GM21528 (cell line): ENCODE measurements at regions not wholly inside any gene's neighbourhood (a gene's known extent, or its start where the extent isn't known, plus 50 kb on each side); places are given as distances from the start of the nearest gene placed in this dataset.

ENCODE experiments used
- ATAC-seq: cut with Tn5 transposase; IDR thresholded peaks from one replicate; pipeline ENCODE4 v1.9.1; 2021; ENCODE audit warnings: mild to moderate bottlenecking, moderate library complexity; ENCODE audit not compliant: unreplicated experiment, low FRiP score

DNA sequence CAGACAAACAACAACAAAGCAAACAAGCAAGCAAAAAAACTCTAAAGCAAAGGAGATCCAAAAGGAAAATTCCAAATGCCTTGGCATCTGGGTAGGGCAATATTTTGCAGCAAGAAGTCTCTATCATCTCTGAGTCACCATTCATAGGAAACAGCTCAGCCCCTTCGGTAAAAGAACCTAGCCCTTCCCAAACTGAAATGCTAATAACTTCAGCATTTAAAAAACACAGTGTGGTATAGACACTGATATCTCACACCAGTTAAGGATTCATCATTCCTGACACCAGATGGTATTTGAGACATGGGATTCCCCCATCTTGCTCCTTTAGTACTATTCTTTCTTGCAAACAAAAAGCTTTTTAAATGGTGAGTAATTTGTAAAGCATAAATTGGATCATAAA lies 491.8 kb downstream of the TXNL1 start:
- no peak for ATAC-seq

DNA sequence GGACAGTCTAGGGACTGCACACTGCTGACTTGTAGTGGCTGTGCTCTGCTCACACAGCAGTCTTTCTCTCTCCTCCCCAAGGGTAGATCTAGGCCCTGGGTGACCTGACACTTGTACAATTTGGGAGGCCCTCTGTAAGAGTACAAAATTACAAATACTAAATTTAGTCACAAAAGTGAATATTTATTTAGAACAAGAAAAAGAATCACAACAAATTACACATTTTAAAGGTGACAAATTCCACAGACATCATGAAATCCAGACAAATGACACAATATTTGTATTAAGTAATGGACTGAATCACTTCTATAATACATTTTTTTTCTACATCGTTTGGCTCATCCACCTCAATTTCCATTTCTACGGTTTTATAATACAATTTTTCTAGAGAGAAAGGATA lies 496.4 kb downstream of the TXNL1 start:
- no peak for ATAC-seq

DNA sequence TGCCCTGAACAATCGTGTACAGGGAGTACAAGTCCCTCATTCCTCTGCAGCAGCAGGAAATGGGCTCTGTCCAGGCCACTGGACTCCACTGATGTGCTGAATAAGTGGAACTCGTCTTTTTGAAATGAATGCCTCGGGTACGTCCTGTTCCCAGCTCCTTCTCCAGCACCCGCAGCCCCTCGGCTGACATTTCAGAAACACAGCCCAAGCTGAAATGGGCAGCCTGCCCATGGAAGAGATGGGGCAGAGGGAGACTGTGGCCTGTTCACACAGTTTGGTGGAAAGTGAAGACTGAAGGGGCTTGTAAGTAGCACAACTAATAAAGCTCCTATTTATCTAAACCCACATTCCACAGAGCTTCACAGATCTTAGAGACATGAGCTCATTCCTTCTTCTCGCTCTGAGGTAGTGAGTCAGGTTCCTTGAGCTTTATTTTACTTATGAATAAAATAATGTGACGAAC lies 498.6 kb downstream of the TXNL1 start:
- no peak for ATAC-seq

DNA sequence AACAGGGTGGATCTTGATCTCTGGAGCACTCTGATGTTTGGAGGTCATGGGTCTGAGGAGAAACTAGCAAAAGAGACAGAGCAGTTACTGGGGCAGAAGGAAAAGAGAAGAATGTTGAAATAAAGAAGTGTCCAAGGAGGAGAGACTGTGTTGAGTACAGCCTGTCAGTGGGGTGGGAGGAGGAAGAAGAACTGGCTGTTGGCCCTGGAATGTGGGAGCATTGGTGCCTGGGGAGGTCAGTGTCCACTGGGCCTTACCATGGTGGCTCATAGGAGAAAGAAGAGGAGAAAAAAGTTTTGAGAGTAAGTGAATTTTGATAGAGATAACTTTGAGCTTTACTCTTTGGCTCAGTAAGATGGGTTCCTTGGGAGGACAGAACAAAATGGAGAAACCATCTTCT lies 499.0 kb downstream of the TXNL1 start:
- ATAC-seq = no peak

DNA sequence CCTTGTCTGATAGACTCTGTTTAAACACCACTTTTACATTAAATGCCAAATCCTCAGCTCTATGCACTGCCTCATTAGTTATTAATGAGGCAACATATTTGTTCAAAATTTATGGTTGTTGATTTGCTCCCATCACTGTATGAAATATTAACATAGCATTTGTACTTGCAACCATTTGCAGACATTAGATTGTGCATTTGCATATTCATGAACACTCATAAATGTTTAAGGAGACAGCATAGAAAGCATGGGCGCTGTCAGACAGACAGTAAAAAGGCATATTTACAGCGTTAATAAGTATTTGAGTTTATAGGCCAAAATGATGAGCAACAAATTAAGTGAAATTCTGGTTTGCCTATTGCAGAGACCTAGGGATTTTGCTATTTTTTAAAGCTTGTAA lies 502.3 kb downstream of the TXNL1 start:
- ATAC-seq = no peak

DNA sequence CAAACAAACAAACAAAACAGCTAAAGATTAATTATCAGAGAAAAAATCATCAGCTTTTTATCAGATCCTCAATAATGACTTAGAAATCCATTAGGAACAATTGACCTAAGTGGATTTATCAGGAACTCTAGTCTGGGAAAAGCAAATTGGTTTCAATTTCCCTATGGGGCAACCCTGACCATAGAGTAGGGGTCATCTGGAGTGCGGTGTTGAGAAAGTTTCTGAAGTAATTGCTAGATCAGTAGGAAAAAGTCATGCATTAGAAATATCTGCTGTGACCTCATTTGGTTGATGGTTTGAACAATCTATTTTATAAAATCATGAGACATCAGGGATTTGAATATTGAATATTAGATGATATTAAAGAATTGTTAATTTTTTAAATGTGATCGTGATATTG lies 507.9 kb downstream of the TXNL1 start:
- no peak for ATAC-seq

DNA sequence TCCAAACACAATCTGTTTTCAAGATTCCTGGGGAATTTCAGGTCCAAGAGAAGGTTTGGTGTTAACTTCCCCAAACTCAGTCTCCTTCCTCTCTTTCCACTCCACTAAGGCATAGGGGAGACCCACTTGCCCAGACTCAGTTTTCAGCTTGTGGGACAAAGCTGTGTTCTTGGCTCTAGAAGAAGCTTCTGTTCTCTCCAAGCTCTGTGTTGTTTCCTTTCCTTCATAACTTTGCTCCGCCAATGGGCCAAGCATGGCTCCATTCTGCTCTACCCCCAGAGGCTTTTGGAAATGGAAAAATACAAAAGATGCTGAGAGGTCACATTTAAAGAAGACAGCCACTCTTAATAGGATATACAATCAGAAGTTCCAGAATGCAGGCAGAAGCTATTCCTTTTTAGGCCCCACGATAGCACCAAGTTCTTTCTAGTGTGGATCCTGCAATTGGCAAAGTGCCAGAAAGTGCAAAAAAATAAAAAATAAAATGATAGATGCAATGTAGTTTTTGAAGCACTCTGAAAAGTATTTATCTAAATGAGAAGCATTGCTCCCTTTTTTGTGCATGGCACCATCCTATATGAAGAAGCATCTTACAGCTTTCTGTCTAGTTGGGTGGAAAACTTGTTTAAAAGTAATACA lies 510.1 kb downstream of the TXNL1 start:
- ATAC-seq = no peak

DNA sequence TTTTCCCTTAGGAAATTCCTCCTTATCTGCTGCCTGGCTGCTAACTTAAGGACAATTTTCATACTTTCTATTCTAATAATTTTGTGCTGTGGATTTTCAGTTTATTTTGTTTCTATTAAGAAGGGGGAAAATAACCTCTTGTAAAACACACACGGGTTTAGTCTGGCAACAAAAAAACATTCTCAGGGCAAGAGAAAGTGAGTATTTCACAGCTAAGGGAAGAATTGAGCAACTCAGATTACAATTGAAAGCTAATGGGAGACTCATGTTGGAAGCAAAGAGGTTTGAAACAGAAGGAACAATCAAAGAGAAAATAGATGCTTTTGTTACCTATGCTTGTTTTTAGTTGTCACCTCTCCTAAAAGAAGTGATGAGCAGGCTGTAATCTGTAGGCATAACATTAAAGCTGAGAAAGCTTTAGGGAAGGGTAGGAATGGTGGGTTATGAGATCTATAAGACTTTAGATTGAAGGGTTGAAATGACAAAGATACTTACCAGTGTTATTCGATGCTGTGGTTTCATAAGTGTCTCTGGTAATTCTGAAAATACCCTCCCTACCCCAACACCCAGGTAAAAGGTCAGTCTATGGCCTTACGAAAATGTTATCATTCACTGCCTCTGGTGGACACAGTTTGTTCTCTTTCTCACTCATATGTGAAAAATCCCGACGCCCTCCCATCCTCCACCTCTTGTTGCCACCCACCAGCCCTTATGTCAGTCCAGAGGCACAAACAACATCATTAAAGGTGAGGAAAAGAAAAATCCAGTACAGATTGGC lies 510.9 kb downstream of the TXNL1 start:
- ATAC-seq = no peak

DNA sequence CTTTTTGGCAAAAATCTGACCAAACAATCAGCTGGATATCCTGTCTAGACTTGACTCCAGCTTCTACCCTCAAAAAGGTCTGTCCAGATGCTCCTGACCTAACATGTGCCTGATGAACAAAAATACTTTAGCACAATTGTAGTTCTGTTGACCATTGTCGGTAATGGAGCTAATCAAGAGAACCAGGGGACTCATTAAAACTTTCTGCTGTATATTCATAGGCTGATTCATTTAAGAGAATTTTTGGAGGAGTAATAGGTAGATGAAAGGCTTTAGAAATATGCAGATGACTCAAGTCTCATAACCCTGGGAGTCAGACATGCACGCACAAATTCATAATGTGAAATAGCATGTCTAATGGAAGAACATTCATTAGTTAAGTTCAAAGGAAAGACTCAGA lies 514.2 kb downstream of the TXNL1 start:
- no peak for ATAC-seq

DNA sequence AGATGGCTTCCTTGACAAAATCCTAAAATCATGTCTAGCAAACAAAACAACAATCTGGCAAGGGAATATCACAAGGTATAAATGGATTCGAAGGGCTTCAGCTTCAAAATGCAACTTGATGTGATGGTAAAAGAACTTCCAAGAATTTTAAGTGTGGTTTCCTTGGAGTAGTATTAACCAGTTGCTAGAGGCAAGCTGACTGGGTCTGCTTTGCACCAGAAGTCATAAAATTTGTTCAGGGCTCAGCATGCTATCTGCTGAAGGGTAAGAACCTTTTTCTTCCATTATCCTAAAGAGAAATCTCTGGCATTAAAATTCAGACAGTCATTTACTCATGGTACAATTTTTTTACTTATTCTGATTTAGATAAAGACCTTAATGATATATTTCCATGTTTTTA lies 516.7 kb downstream of the TXNL1 start:
- ATAC-seq = no peak

DNA sequence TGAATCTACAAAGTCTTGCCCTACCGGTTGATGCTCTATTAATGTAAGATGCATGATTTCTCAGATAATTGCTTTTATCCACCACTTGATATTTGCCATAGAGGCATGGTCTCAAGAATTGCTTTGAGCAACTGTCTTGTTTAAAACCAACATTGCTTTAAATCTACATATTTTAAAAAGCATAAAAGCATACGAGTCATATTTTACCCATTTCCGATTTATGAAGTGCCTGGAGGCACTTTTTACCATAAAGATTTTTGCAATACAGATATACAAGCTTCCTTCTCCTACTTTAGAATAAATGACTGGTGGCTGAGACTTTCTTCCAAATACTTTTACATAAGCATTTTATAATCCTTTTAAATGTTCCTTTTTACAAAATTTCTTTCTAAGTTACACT lies 517.6 kb downstream of the TXNL1 start:
- no peak for ATAC-seq

DNA sequence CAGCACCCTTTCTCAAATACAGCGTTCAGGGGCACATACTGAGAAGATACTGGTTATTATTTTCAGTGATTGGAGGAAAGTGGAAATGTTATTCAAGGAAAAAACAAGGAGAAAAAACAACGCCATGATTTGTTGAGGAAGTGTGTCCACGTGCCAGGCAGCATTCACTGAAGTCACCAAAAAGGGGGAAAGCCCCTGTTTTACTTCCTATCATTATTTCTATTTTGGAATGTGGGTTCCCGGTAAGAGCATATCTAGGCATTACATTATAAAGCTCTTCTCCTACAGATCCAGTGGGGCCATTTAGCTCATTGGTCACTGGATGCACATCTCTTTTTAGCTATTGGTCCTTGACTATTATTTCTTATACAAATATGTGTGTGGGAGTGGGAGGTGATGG lies 518.7 kb downstream of the TXNL1 start:
- no peak for ATAC-seq

DNA sequence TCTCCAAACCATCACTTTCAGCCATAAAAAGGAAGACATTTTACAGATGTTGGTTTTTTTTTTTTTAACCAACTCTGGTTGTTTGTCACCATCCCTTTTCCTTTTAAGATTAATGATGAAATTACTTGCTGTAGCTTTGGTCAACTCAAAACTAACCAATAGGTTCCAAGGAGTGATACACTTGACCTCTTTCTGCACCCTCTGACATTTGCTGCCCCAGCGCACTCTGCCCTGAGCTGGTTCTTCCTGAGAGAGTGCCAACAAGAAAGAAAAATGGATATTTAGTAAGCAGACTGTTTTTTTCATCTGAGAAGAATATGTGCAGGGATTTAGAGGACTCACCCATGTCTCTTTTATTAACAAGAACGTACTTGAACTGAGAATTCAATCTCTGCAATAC lies 520.0 kb downstream of the TXNL1 start:
- ATAC-seq = no peak

DNA sequence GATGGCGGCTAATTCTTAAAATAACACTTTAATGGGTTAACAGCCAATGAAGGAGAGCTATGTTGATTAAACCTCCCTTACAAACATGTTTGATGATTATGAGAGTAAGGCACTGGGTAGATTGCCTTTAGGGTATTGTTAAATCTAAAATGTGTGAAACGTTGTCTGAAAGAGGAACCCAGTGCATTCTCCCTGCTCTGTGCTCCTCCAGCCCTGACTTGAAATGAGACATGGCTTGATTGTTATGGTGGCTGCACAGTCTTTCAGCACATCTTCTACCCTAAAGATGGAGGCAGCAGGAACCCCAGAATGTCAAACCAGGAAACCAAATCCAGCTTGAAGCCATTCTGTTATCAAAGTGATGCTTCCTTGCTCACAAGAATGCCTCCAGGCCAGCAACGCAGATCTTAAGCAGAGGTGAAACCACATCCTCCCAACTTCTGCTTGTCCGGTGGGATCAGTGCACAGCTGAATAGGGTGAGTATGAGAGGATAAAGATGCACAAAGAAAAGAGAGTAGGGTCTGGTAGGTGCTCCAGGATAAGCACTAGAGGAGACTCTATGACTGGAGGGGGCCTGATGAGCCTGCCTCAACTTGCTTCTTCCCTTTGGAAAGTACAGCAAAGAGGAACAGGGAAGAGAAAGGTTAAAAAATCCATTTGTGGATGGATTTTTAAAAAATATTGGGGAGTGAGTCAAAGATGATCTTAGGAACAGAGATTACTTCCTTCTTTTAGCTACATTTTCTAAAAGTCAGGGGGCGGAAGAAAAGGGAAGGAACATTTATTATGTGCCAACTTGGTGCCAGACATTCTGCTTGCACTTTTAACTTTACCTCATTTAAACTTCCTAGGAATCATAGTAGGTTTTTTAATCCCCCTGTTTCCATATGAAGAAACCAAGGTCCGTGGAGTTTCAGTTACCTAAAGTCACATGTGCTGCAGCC lies 523.0 kb downstream of the TXNL1 start:
- ATAC-seq = no peak

DNA sequence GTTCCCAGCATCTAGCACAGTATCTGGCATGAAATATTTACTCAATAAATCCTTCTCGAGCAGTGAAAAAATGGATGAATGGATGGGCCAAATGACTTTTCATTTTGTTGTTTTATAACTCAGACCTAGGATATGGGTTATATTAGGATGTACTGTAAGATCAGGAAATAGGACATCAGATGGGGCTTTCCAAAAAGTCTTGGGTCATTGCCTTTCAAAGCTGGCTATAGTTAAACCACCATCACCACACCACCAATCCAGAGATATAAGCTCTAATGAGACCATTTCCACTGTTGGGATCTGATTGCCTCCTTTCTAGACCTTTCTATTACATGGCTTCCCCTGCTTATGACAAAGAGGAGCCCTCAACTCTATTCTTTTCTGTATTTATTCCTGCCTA lies 525.0 kb upstream of the TCF4 start:
- no peak for ATAC-seq

DNA sequence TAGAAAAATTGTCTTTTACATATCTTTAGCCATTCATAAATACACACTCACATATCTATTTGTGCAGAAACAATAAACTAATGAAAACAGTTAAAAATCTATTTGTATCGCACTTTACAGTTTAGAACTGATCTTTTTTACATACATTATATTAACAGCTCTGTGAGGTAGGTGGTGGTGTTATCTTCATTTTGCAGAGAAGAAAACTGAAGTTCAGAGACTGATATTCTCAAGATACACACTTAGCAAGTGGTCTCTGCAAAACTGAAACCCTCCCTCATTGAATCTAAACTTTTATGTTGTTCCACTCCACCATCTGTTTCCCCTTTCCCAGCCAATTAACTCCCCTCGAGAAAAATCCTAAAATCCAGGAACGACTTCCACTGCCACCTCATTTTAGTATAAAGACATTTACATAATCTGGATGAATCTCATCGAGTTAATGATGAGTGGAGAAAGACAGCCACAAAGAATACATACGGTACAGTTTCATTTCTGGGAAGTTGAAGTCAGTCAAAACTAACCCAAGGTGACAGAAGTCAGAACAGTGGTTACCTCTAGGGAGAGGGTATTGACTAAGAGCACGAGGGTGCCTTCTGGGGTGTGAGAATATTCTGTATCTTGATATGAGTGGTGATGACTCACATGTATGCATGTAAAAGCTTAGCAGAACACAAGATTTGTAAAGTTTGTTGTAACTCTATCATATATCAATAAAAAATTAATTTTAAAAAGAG lies 524.2 kb upstream of the TCF4 start:
- ATAC-seq = peak; percentile 98

DNA sequence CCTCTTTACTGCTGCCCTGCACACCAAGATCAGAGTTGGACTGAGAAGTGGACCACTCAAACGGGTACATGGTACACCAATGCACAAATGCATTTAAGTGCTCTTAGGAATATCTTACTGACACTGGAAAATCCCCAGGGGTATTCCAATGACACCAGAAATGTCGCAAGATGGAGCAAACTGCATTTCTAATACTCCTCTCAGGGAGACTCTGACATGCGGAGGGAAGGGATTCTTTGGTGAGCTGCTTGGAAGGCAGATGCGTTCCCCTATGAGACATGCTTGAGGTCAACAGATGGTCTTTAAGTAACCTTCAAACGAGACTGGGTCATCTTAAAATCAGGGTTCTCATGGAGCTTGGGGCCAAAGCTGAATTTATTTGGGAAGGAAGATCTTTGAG lies 521.8 kb upstream of the TCF4 start:
- ATAC-seq = no peak

DNA sequence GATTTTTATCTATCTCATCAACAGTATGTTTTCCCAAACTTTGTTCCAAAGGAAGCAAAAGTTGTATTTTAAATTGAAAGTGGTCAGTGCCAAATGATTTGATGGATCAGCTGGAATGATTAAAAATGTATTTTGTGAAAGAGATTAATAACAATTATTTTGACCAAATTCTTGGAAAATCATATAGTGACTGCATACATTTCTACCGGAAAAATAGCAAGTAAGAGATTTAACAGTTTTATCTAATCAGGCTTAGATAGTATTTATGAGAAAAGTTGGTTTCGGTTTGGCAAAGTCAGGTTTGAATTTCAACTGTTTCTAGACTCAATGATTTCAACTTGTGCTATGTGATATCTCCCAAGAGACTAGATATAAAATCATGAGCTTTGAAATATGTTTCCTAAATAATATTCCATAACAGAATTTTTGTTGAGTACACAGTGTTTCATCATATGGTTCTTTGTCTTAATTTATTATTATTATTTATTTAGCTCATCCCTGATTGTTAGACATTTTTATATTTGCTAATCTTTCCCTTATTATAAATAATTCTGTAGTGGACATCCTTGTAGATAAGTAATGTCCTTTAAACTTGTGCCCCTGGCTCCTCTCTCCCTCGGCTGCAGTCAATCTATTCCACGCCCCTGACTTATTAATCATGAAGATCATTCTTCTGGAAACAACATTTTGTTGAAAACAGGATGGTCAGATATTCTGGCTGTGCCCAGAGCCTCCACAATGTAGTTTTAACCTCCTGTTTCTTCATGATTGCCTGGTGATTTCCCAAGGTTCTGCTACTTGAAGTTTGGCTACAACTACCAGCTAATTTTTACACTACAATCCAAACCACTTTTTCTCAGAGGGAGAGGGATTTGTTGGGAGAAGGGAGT lies 520.7 kb upstream of the TCF4 start:
- no peak for ATAC-seq

DNA sequence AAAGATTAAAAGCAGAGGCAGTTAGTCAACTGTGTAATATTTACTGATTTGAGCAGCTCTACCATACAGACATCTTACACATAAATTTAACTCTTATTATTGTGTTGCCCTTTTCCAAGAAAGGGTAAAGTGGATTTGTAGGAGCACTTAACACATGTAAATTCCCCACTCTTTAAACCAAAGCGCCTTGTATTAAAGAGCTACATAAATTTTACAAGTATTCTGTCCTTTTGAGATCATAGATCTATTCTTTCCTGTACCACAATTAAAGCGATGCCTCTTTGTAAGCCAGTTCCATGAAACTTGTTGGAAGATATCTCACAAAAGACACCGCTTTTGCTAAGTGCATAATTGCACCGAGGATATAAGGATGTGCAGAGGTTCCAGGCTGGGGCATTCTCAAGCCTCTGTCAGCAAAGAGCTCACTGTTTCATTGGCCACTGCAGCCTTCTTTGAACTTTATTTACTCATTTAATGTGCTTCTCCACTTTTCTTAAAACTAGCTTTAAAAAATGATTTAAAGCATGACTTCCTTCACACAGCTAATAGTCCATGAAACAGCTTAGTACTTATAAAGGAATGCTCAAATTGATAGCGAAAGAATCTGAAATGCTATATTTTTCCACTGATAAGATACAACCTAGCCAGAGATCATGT lies 520.0 kb upstream of the TCF4 start:
- ATAC-seq = no peak
